ENCODE measurements at regions not wholly inside any gene's neighbourhood (a gene's known extent, or its start where the extent isn't known, plus 50 kb on each side); places are given as distances from the start of the nearest gene placed in this dataset.

- TF ChIP-seq MAX (IDR thresholded peaks at IDR 0.05): no peak
- TF ChIP-seq ZNF101 (CRISPR knock-in tag; IDR thresholded peaks at IDR 0.05; ENCODE audit: borderline replicate concordance, low read depth): no peak
- TF ChIP-seq ZNF263 (CRISPR knock-in tag; IDR thresholded peaks at IDR 0.05): peak; percentile 26; the same call in 1 of the 2 replicates
- no peak for TF ChIP-seq MYPOP (CRISPR knock-in tag; IDR thresholded peaks at IDR 0.05)
- TF ChIP-seq ZNF333 (CRISPR knock-in tag; IDR thresholded peaks at IDR 0.05; ENCODE audit: borderline replicate concordance): no peak
- TF ChIP-seq ZEB1 (IDR thresholded peaks at IDR 0.05; ENCODE audit: insufficient replicate concordance, low read depth): no peak
- no peak for TF ChIP-seq CSRNP2 (CRISPR knock-in tag; conservative IDR thresholded peaks at IDR 0.05; ENCODE audit: low read depth)
- TF ChIP-seq MTA3 (CRISPR knock-in tag; IDR thresholded peaks at IDR 0.05): no peak
- TF ChIP-seq ZNF768 (CRISPR knock-in tag; IDR thresholded peaks at IDR 0.05): peak; percentile 84; the same call in 1 of the 2 replicates
- peak; percentile 46; the same call in 1 of the 2 replicates for TF ChIP-seq CREB1 (IDR thresholded peaks at IDR 0.05)
- no peak for TF ChIP-seq CREB1 (CRISPR knock-in tag; IDR thresholded peaks at IDR 0.05)
- TF ChIP-seq HOXD1 (CRISPR knock-in tag; IDR thresholded peaks at IDR 0.05): no peak
- no peak for TF ChIP-seq MIXL1 (CRISPR knock-in tag; IDR thresholded peaks at IDR 0.05)
- no peak for TF ChIP-seq MNT (IDR thresholded peaks at IDR 0.05)
- no peak for TF ChIP-seq HNRNPLL (IDR thresholded peaks at IDR 0.05; ENCODE audit: low read depth, low read length, poor library complexity, severe bottlenecking)
- no peak for TF ChIP-seq NBN (conservative IDR thresholded peaks at IDR 0.05)
- CTCF ChIA-PET (ENCODE audit: low intra/inter-chr PET ratio, low total read pairs): no interaction called here
- no peaks in the 10 kb centered on the region for H3K36me3 ChIP-seq (replicated peaks in 1 of 2; ENCODE audit: control insufficient read depth in 1 of 2, insufficient read depth in 2 of 2, low read length in 2 of 2)
- H2AFZ ChIP-seq (ENCODE audit: low read length): no peak overlapping the region
- intact Hi-C loops (cut with micrococcal nuclease; ENCODE audit: unreplicated experiment): no loop called here
- H3K27ac ChIP-seq (ENCODE audit: extremely low read length, insufficient read depth, low read length): no peak overlapping the region
- no peak overlapping the region for H3K4me3 ChIP-seq (replicated peaks in 1 of 3; ENCODE audit: insufficient read depth in 1 of 3, low read depth in 2 of 3, low read length in 3 of 3)
- no peak overlapping the region for H3K4me2 ChIP-seq (ENCODE audit: low read depth, low read length)
- no peaks in the 10 kb centered on the region for H3K79me2 ChIP-seq (ENCODE audit: insufficient read depth, low read length)
- H3K9me3 ChIP-seq (ENCODE audit: low read length): no peaks in the 10 kb centered on the region
- WGBS (ENCODE audit: low lambda C conversion rate): 63% methylated on average over 10 of the region's 19 CpGs
- in situ Hi-C loops (cut with HindIII; ENCODE audit: extremely low pct_ligation_motif_present, low pct_unique_long_range_greater_than_20kb): no loop called here
- no peak for ATAC-seq
- peaks cover 30% of the 10 kb centered on the region for H3K4me1 ChIP-seq (ENCODE audit: insufficient read depth, low read length)
- peaks cover 0 to 36% of the 10 kb centered on the region in 2 experiments; a peak in 3 of 5 replicates for H3K27me3 ChIP-seq (ENCODE audit: control insufficient read depth in 1 of 2, insufficient read depth in 2 of 2, low read length in 2 of 2)
- no peak for FAIRE-seq
- BruUV-seq (replicated peaks): no TSS peak
- DNase-seq (ENCODE audit: low spot score): no peak
- no peak overlapping the region for H3K9ac ChIP-seq (ENCODE audit: insufficient read depth, low read depth, low read length)
- H4K20me1 ChIP-seq (ENCODE audit: insufficient read depth, low read length): no peaks in the 10 kb centered on the region
- POLR2A ChIA-PET: no interaction called here
Measured at GRCh38 chr1:9482816-9483572, 56.3 kb upstream of the SLC25A33 start.
